OCI-LY3 (cell line): ENCODE measurements at regions not wholly inside any gene's neighbourhood (a gene's known extent, or its start where the extent isn't known, plus 50 kb on each side); places are given as distances from the start of the nearest gene placed in this dataset.

ENCODE experiments used
- H2AFZ ChIP-seq: fragments of 200-600, 300-600 bp; shearing (Covaris generic); 2 replicates; pipeline ENCODE4 v1.6.0; 2014; ENCODE audit warnings: antibody characterized with exemption, low read depth, low read length
- H3K27ac ChIP-seq: fragments of 200-600, 300-600 bp; sonication (generic); 2 replicates; pipeline ENCODE4 v1.5.1; 2014; ENCODE audit warnings: mild to moderate bottlenecking, low read length, moderate library complexity, mixed read lengths
- H3K27me3 ChIP-seq: fragments of 200-600, 300-600 bp; sonication (generic); 2 replicates; pipeline ENCODE4 v1.6.1; 2014; ENCODE audit warnings: low read depth, low read length, mixed read lengths
- H3K36me3 ChIP-seq: fragments of 200-600, 300-600 bp; sonication (generic); replicated peaks from 2 replicates; pipeline ENCODE3; 2014; ENCODE audit warnings: low read depth, low read length, mixed read lengths
- H3K4me1 ChIP-seq: fragments of 300-600, 200-600 bp; sonication (generic); 2 replicates; pipeline ENCODE4 v1.6.1; 2014; ENCODE audit warnings: low read length, mixed read lengths
- H3K4me2 ChIP-seq: fragments of 200-600, 300-600 bp; sonication (generic); 2 replicates; pipeline ENCODE4 v1.6.1; 2014; ENCODE audit warnings: low read length, mixed read lengths
- H3K4me3 ChIP-seq: fragments of 300-600, 200-600 bp; sonication (generic); 2 replicates; pipeline ENCODE4 v1.5.1; 2014; ENCODE audit warnings: antibody characterized with exemption, mild to moderate bottlenecking, low read length, moderate library complexity
- H3K79me2 ChIP-seq: fragments of 300-600, 200-600 bp; shearing (Covaris generic); 2 replicates; pipeline ENCODE4 v1.6.1; 2014; ENCODE audit warnings: mild to moderate bottlenecking, low read length, mixed read lengths
- H3K9ac ChIP-seq: fragments of 300-600, 200-600 bp; shearing (Covaris generic); 2 replicates; pipeline ENCODE4 v1.6.0; 2014; ENCODE audit warnings: mild to moderate bottlenecking, low read length, moderate library complexity
- H3K9me3 ChIP-seq: fragments of 200-600, 300-600 bp; shearing (Covaris generic); 2 replicates; pipeline ENCODE4 v1.6.1; 2014; ENCODE audit warnings: low read length, mixed read lengths; ENCODE audit not compliant: insufficient read depth
- H4K20me1 ChIP-seq: fragments of 200-600, 300-600 bp; sonication (generic); 2 replicates; pipeline ENCODE4 v1.6.1; 2016; ENCODE audit warnings: low read length, mixed read lengths; ENCODE audit not compliant: insufficient read depth
- EZH2phosphoT487 ChIP-seq: fragments of 200-600 bp; shearing (Covaris generic); IDR thresholded peaks from 2 replicates; pipeline ENCODE4 v1.6.1; 2018; ENCODE audit warnings: antibody characterized with exemption, mixed run types, low read depth
- TF ChIP-seq, protein P1 (sequence below): fragments of 200-600, 300-600 bp; sonication (generic); IDR thresholded peaks from 2 replicates; pipeline ENCODE4 v1.5.1; 2014; ENCODE audit warnings: antibody characterized with exemption, low read length, low read depth

DNA sequence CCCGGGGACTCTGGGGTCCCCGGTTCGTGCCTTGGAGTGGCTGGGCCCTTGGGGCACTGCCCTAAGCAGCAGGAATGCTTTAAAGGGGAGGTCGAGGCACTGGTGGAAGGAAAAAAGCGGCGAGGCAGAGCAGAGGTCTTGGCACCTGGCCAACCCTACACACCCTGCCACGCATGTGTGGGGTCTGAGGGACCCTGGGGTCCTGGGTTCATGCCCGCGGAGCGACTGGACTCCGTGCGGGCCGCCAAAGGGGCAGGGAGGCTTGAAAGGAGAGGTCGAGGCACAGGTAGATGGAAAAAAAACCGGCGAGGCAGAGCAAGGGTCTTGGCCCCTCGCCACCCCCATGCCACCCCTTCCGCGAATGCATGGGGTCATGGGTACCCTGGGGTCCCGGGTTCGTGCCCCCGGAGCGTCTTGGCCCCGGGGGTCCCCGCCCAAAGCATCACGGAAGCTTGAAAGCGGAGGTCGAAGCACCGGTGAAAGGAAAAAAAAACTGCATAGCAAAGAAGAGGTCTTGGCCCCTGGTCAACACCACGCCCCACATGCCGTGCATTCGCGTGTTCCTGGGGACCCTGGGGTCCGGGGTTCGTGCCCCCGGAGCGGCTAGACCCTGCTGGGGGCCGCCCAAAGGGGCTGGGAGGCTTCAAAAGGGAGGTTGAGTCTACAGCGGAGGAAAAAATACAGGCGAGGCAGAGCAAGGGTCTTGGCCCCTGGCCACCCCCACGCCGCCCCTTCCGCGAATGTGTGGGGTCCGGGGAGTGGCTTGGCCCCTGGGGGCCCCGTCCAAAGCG is 312.9 kb downstream of the ALG10 start:
- H3K79me2 ChIP-seq = no peaks in the 10 kb centered on the region
- no peaks in the 10 kb centered on the region for H3K27me3 ChIP-seq
- no peak overlapping the region for H3K4me3 ChIP-seq
- H3K9ac ChIP-seq = no peak overlapping the region
- no peak for TF ChIP-seq EZH2phosphoT487
- TF ChIP-seq, protein P1, sequence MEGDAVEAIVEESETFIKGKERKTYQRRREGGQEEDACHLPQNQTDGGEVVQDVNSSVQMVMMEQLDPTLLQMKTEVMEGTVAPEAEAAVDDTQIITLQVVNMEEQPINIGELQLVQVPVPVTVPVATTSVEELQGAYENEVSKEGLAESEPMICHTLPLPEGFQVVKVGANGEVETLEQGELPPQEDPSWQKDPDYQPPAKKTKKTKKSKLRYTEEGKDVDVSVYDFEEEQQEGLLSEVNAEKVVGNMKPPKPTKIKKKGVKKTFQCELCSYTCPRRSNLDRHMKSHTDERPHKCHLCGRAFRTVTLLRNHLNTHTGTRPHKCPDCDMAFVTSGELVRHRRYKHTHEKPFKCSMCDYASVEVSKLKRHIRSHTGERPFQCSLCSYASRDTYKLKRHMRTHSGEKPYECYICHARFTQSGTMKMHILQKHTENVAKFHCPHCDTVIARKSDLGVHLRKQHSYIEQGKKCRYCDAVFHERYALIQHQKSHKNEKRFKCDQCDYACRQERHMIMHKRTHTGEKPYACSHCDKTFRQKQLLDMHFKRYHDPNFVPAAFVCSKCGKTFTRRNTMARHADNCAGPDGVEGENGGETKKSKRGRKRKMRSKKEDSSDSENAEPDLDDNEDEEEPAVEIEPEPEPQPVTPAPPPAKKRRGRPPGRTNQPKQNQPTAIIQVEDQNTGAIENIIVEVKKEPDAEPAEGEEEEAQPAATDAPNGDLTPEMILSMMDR = no peak
- no peak overlapping the region for H2AFZ ChIP-seq
- no peaks in the 10 kb centered on the region for H3K4me1 ChIP-seq
- H3K36me3 ChIP-seq = no peaks in the 10 kb centered on the region
- H3K27ac ChIP-seq = no peak overlapping the region
- H3K9me3 ChIP-seq = no peaks in the 10 kb centered on the region
- H3K4me2 ChIP-seq = no peak overlapping the region
- no peaks in the 10 kb centered on the region for H4K20me1 ChIP-seq

DNA sequence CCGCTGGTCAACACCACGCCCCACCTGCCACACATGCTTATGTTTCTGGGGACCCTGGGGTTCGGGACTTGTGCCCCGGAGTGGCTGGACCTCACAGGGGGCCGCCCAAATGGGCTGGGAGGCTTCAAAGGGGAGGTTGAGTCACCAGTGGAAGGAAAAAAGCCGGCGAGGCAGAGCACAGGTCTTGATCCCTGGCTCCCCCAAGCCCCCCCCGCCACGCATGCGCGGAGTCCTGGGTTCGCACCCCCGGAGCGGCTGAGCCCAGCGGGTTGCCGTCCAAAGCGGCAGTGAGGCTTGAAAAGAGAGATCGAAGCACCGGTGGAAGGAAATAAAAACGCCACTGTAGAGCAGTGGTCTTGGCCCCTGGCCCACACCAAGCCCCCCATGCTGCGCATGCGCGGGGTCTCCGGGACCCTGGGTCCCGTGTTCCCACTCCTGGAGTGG is 313.5 kb downstream of the ALG10 start:
- TF ChIP-seq, protein P1 = no peak
- no peak for TF ChIP-seq EZH2phosphoT487

DNA sequence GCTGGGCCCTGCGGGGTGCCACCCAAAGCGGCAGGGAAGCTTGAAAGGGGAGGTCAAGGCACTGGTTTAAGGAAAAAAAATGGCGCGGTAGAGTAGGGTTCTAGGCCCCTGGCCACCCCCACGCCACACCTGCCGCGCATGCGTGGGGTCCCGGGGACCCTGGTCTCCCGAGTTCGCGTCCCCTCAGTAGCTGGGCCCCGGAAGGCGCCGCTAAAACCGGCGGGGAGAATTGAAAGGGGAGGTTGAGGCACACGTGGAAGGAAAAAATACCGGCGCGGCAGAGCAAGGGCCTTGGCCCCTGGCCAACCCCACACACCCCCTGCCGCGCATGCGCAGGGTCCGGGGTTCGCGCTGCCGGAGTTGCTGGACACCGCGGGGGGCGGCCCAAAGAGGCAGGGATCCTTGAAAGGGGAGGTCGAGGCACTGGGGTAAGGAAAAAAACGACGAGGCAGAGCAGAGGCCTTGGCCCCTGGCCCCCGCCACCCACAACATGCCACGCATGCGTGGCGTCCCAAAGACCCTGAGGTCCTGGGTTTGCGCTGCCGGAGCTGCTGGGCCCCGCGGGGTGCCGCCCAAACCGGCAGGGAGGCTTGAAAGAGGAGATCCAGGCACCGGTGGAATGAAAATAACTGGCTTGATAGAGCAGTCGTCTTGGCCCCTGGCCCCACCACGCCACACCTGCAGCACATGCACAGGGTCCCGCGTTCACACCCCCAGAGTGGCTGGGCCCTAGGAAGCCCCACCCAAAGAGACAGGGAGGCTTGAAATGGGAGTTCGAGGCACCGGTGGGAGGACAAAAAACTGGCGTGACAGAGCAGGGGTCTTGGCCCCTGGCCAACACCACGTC is 314.5 kb downstream of the ALG10 start:
- H4K20me1 ChIP-seq = no peaks in the 10 kb centered on the region
- H3K9ac ChIP-seq = no peak overlapping the region
- H3K4me2 ChIP-seq = no peak overlapping the region
- no peaks in the 10 kb centered on the region for H3K79me2 ChIP-seq
- H3K4me1 ChIP-seq = no peaks in the 10 kb centered on the region
- H3K4me3 ChIP-seq = no peak overlapping the region
- TF ChIP-seq, protein P1 = no peak
- TF ChIP-seq EZH2phosphoT487 = no peak
- H3K27me3 ChIP-seq = no peaks in the 10 kb centered on the region
- no peak overlapping the region for H2AFZ ChIP-seq
- no peak overlapping the region for H3K27ac ChIP-seq
- no peaks in the 10 kb centered on the region for H3K9me3 ChIP-seq
- H3K36me3 ChIP-seq = no peaks in the 10 kb centered on the region

More for the DNA sequence above, 313.5 kb downstream of the ALG10 start:
- Histone ChIP-seq H3K79me2 (no peaks in the 10 kb centered on the region), H3K9ac (no peak overlapping the region), H3K27me3 (no peaks in the 10 kb centered on the region), H4K20me1 (no peaks in the 10 kb centered on the region), H3K9me3 (no peaks in the 10 kb centered on the region), H3K4me3 (no peak overlapping the region), H3K4me1 (no peaks in the 10 kb centered on the region), H3K4me2 (no peak overlapping the region), H3K27ac (no peak overlapping the region), H2AFZ (no peak overlapping the region), H3K36me3 (no peaks in the 10 kb centered on the region)

DNA sequence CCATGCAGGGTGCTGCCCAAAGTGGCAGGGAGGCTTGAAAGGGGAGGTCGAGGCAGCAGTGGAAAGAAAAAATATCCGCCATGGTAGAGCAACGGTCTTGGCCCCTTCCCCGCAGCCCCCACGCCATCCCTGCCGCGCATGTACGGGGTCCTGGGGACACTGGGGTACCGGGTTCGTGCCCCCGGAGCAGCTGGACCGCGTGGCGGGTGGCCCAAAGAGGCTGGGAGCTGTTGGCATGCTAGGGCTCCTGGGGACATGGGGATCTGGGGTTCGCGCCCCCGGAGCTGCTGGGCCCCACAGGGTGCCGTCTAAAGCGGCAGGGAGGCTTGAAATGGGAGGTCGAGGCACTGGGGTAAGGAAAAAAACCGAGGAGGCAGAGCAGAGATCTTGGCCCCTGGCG is 316.5 kb downstream of the ALG10 start:
- H3K27me3 ChIP-seq = no peaks in the 10 kb centered on the region
- no peaks in the 10 kb centered on the region for H3K79me2 ChIP-seq
- H4K20me1 ChIP-seq = no peaks in the 10 kb centered on the region
- no peak overlapping the region for H3K4me3 ChIP-seq
- no peak overlapping the region for H3K4me2 ChIP-seq
- H3K9ac ChIP-seq = no peak overlapping the region
- no peaks in the 10 kb centered on the region for H3K9me3 ChIP-seq
- H3K36me3 ChIP-seq = no peaks in the 10 kb centered on the region
- TF ChIP-seq, protein P1 = no peak
- no peak for TF ChIP-seq EZH2phosphoT487
- no peak overlapping the region for H2AFZ ChIP-seq
- H3K27ac ChIP-seq = no peak overlapping the region
- H3K4me1 ChIP-seq = no peaks in the 10 kb centered on the region
